Thyroid gland (tissue), 4 donors: ENCODE measurements at regions not wholly inside any gene's neighbourhood (a gene's known extent, or its start where the extent isn't known, plus 50 kb on each side); places are given as distances from the start of the nearest gene placed in this dataset.

Source experiments
- CTCF ChIP-seq, 6 experiments: fragments of 200-600 bp in 3 of 6; fragments of 450-650 bp in 3 of 6; sonication (generic) in 3 of 6; IDR thresholded peaks; one replicate each; pipeline ENCODE4 v1.5.1; 2016 to 2019; ENCODE audit warnings: antibody characterized with exemption in 6 of 6, mild to moderate bottlenecking in 2 of 6, inconsistent platforms in 1 of 6, moderate library complexity in 1 of 6
- POLR2A ChIP-seq, 2 donors: fragments of 450-650 bp; IDR thresholded peaks; one replicate each; pipeline ENCODE4 v1.6.1; 2017; ENCODE audit warnings: antibody characterized with exemption in 2 of 2, mild to moderate bottlenecking in 2 of 2, moderate library complexity in 1 of 2

GRCh38 chr12:87618199-87618598 is 411.0 kb downstream of the C12orf50 start:
- TF ChIP-seq CTCF (IDR thresholded peaks at IDR 0.05) (no peak), POLR2A (IDR thresholded peaks at IDR 0.05) (no peak)
